ENCODE measurements at regions not wholly inside any gene's neighbourhood (a gene's known extent, or its start where the extent isn't known, plus 50 kb on each side); places are given as distances from the start of the nearest gene placed in this dataset.
"Not testable (repeated sequence)": the region's sequence is repeated elsewhere in the genome, so short reads cannot be mapped to it uniquely, and the experiment has no call there.

DNA sequence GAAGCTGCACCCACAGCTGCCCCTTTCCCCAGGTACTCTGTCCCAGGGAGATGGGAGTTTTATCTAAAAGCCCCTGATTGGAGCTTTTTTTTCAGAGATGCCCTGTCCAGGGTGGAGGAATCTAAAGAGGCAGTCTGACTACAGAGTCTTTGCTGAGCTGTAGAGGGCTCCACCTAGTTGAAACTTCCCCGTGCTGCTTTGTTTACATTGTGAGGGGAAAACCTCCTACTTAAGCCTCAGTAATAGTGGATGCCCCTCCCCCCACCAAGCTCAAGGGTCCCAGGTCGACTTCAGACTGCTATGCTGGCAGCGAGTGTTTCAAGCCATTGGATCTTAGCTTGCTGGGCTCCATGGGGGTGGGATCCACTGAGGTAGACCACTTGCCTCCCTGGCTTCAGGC lies 470.1 kb upstream of the LARGE1 start:
- DNase-seq (ENCODE audit: low read depth), result no peak
- TF ChIP-seq, protein P1, sequence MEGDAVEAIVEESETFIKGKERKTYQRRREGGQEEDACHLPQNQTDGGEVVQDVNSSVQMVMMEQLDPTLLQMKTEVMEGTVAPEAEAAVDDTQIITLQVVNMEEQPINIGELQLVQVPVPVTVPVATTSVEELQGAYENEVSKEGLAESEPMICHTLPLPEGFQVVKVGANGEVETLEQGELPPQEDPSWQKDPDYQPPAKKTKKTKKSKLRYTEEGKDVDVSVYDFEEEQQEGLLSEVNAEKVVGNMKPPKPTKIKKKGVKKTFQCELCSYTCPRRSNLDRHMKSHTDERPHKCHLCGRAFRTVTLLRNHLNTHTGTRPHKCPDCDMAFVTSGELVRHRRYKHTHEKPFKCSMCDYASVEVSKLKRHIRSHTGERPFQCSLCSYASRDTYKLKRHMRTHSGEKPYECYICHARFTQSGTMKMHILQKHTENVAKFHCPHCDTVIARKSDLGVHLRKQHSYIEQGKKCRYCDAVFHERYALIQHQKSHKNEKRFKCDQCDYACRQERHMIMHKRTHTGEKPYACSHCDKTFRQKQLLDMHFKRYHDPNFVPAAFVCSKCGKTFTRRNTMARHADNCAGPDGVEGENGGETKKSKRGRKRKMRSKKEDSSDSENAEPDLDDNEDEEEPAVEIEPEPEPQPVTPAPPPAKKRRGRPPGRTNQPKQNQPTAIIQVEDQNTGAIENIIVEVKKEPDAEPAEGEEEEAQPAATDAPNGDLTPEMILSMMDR (IDR thresholded peaks at IDR 0.05; ENCODE audit: insufficient read depth, low read depth, low read length, missing control alignments), result no peak

DNA sequence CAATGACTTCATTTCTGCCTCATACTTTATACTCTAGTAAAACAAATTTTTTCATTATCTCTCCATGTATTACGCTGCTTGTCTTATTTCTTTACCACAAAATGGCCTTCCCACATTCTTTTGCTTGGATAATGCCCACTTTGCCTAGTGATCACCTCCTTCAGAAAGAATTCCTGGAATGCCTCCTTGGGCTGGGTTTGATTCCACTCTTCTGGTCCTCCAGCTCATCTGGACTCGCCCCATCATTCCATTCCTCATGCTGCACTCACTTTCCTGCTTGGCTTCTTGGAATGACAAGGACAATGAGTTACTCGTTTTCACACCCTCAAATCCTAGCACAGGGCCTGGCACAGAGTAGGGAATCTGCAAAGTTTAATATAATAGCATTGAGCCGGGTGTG lies 475.1 kb upstream of the LARGE1 start:
- TF ChIP-seq, protein P1 (IDR thresholded peaks at IDR 0.05; ENCODE audit: insufficient read depth, low read depth, low read length, missing control alignments), result no peak
- no peak for DNase-seq (ENCODE audit: low read depth)
- H3K4me3 ChIP-seq (ENCODE audit: low read length), result no peak overlapping the region

More for the DNA sequence above, 470.1 kb upstream of the LARGE1 start:
- no peak overlapping the region for H3K4me3 ChIP-seq (ENCODE audit: low read length)

DNA sequence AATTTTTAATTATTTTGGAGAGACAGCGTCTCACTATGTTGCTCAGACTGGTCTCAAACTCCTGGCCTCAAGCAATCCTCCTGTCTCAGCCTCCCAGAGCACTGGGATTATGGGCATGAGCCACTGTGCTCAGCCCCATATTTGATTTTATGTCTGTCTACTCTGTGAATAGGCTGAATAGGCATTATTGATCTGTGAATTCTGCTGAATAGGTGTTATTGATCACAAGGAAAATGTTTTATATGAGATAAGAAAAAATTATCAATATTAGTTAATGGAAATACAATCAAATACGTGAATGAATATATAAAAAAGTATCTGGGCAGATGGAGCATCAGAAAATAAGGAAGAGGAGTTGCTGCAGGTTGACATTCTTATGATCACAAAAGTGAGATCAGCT lies 483.4 kb upstream of the LARGE1 start:
- no peak for DNase-seq (ENCODE audit: low read depth)
- no peak overlapping the region for H3K4me3 ChIP-seq (ENCODE audit: low read length)
- TF ChIP-seq, protein P1 (IDR thresholded peaks at IDR 0.05; ENCODE audit: insufficient read depth, low read depth, low read length, missing control alignments), result no peak

DNA sequence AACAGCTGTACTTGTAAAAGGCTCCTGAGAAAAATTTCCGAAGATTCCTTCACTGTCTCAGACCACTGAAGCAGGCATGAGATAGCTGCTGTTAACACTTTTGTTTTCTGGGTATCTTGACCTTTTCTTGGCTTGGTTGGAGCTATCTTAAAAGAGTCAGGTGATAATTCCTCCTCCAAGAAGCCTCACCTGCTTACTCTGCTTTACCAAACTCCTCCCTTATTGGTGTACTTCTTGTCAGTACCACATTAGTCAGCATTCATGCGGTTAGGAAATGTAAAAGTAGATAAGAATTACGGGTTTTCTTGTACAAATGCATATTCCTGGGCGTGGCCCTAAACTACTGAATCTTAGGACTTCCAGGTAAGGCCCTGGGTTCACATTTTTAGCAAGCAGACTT lies 489.8 kb upstream of the LARGE1 start:
- DNase-seq (ENCODE audit: low read depth), result no peak
- TF ChIP-seq, protein P1 (IDR thresholded peaks at IDR 0.05; ENCODE audit: insufficient read depth, low read depth, low read length, missing control alignments), result no peak

DNA sequence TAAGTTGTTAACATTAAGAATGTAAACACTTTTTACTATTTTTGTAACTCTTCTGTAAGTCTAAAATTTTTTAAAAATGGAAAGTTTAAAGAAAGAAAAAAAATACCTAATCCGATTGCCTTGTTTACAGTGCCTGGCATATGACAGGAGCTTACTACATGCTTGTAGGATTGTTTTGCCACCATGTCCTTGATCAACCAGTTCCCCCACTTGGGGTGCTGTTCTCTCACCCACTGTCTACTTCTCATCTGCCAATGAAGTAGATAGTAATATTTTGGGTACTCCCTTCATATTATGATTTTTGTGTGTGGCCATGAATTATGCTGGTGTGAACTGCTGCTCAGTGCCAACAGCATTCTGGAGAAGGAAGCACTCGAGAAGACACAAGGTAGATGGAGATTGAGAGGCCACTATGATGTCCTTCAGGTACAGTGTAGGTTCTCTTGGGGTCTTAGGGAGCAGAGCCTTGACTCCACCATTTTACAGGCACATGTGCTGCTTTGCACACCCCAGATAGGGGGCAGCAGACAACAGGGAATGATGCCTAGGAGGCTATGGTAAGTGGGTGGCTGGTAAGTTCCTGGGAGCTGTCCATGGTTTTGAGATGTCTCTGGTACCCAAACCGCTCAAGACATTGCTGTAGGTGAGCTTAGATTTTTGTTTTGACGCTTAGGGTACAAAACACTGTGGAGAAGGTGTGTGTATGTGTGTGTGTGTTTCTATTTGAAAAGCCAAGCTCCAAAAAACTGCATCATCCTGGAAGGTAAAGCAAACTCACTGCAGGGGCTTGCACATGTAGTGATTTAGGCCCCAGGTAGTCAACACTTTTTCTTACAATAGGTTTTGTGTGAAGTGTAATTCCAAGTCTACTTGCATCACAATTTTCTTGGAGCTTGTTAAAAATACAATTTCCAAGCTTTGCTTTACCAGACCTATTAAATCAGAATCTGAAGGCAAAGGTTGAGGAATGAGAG lies 494.5 kb upstream of the LARGE1 start:
- TF ChIP-seq, protein P1 (IDR thresholded peaks at IDR 0.05; ENCODE audit: insufficient read depth, low read depth, low read length, missing control alignments), result no peak
- no peak overlapping the region for H3K4me3 ChIP-seq (ENCODE audit: low read length)
- DNase-seq (ENCODE audit: low read depth), result peak; percentile 48

More for the DNA sequence above, 489.8 kb upstream of the LARGE1 start:
- H3K4me3 ChIP-seq (ENCODE audit: low read length), result no peak overlapping the region

DNA sequence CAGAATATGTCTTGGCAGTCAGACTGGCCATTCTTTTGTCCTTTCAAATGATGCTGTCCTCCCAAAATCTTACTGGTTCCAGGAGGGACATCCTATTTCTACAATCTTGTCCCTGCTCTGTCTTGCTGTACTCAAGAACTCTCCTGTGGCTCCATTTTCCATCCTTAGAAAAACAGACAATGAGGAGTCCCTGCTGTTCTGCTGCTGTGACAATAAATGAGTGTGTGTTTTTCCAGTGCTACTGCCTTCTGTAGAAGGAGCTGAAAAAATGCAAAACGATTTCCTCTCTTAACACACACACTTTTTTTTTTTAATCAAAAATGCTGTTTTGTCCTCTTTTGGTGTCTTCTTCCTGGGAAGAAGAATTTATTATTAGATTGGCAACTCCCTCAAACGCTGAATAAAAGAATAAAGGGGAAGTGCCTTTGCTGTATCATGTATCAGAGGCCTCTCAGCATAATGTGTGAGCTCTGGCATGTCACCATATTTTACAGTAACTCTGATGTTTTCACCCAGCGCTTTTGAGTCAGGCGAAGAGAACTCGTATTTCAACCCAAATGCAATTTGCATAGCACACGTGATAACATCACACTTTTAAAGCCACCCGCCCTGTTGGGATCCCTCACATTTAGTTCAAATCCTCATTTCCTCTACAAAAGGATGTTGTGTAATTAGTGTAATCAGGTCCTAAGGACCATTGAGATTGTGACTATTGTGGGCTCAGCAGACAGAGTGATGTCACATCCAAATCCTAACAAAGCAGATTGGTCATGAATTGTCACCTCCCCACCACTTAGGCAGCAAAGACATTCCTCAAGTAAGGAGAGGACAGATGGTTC lies 496.0 kb upstream of the LARGE1 start:
- TF ChIP-seq, protein P1 (IDR thresholded peaks at IDR 0.05; ENCODE audit: insufficient read depth, low read depth, low read length, missing control alignments), result no peak
- H3K4me3 ChIP-seq (ENCODE audit: low read length), result no peak overlapping the region
- DNase-seq (ENCODE audit: low read depth), result no peak

DNA sequence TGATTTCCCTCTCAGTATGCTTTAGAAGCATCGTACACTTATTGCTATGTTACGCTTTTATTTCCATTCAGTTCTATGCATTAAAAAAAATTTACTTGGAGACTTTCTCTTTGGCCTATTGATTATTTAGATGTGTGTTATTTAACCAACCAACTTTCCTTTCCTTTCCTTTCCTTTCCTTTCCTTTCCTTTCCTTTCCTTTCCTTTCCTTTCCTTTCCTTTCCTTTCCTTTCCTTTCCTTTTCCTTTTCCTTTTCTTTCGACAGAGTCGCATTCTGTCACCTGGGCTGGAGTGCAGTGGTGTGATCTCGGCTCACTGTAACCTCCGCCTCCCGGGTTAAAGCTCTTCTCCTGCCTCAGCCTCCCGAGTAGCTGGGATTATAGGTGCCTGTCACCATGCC lies 502.7 kb upstream of the LARGE1 start:
- not testable (repeated sequence) for DNase-seq (ENCODE audit: low read depth); H3K4me3 ChIP-seq (ENCODE audit: low read length)

Data from epithelial cell of esophagus (primary cell).